Thyroid gland (tissue), 4 donors: ENCODE measurements at regions not wholly inside any gene's neighbourhood (a gene's known extent, or its start where the extent isn't known, plus 50 kb on each side); places are given as distances from the start of the nearest gene placed in this dataset.

Experiments used
- POLR2A ChIP-seq, 2 donors: fragments of 450-650 bp; IDR thresholded peaks; one replicate each; pipeline ENCODE4 v1.6.1; 2017; ENCODE audit warnings: antibody characterized with exemption in 2 of 2, mild to moderate bottlenecking in 2 of 2, moderate library complexity in 1 of 2
- TF ChIP-seq, protein P1 (sequence below), 6 experiments: fragments of 200-600 bp in 3 of 6; fragments of 450-650 bp in 3 of 6; sonication (generic) in 3 of 6; IDR thresholded peaks; one replicate each; pipeline ENCODE4 v1.5.1; 2016 to 2019; ENCODE audit warnings: antibody characterized with exemption in 6 of 6, mild to moderate bottlenecking in 2 of 6, inconsistent platforms in 1 of 6, moderate library complexity in 1 of 6

DNA sequence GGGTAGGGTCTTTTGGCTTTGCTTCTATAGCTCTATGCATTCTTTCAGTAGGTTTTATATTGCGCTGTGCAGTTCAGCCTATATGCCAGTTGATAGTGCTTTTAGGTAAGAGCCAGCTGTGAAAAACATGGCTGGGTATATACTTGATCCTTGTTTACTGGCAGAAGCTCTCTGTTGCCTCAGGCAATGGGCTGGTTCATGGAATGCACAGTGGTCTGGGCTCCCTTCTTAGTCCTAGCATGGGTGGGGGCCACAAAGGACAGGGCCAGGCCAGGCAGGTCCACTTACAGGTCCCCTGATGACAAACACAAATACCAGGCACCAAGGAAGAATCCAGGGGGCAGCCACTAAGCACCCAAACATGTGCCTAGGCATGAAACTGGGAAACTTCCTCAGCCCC lies 240.7 kb downstream of the SEC23A start:
- TF ChIP-seq, protein P1, sequence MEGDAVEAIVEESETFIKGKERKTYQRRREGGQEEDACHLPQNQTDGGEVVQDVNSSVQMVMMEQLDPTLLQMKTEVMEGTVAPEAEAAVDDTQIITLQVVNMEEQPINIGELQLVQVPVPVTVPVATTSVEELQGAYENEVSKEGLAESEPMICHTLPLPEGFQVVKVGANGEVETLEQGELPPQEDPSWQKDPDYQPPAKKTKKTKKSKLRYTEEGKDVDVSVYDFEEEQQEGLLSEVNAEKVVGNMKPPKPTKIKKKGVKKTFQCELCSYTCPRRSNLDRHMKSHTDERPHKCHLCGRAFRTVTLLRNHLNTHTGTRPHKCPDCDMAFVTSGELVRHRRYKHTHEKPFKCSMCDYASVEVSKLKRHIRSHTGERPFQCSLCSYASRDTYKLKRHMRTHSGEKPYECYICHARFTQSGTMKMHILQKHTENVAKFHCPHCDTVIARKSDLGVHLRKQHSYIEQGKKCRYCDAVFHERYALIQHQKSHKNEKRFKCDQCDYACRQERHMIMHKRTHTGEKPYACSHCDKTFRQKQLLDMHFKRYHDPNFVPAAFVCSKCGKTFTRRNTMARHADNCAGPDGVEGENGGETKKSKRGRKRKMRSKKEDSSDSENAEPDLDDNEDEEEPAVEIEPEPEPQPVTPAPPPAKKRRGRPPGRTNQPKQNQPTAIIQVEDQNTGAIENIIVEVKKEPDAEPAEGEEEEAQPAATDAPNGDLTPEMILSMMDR (IDR thresholded peaks at IDR 0.05), result no peak
- TF ChIP-seq POLR2A (IDR thresholded peaks at IDR 0.05), result no peak
